ENCODE measurements at regions not wholly inside any gene's neighbourhood (a gene's known extent, or its start where the extent isn't known, plus 50 kb on each side); places are given as distances from the start of the nearest gene placed in this dataset.

- in situ Hi-C loops (cut with HindIII; ENCODE audit: extremely low pct_ligation_motif_present, low pct_unique_long_range_greater_than_20kb) = no loop called here
- Histone ChIP-seq H3K27me3 (ENCODE audit: control insufficient read depth in 1 of 2, insufficient read depth in 2 of 2, low read length in 2 of 2) (no peaks in the 10 kb centered on the region), H3K36me3 (replicated peaks in 1 of 2; ENCODE audit: control insufficient read depth in 1 of 2, insufficient read depth in 2 of 2, low read length in 2 of 2) (no peaks in the 10 kb centered on the region), H3K27ac (ENCODE audit: extremely low read length, insufficient read depth, low read length) (no peak overlapping the region), H3K9ac (ENCODE audit: insufficient read depth, low read depth, low read length) (no peak overlapping the region), H3K4me1 (ENCODE audit: insufficient read depth, low read length) (no peaks in the 10 kb centered on the region), H3K79me2 (ENCODE audit: insufficient read depth, low read length) (no peaks in the 10 kb centered on the region), H3K4me3 (replicated peaks in 1 of 3; ENCODE audit: insufficient read depth in 1 of 3, low read depth in 2 of 3, low read length in 3 of 3) (no peak overlapping the region), H4K20me1 (ENCODE audit: insufficient read depth, low read length) (no peaks in the 10 kb centered on the region), H3K9me3 (ENCODE audit: low read length) (no peaks in the 10 kb centered on the region), H3K4me2 (ENCODE audit: low read depth, low read length) (no peak overlapping the region), H2AFZ (ENCODE audit: low read length) (no peak overlapping the region)
- no TSS peak for BruUV-seq (replicated peaks)
- TF ChIP-seq CREB1 (IDR thresholded peaks at IDR 0.05) = no peak
- no peak for TF ChIP-seq CREB1 (CRISPR knock-in tag; IDR thresholded peaks at IDR 0.05)
- TF ChIP-seq, protein P1, sequence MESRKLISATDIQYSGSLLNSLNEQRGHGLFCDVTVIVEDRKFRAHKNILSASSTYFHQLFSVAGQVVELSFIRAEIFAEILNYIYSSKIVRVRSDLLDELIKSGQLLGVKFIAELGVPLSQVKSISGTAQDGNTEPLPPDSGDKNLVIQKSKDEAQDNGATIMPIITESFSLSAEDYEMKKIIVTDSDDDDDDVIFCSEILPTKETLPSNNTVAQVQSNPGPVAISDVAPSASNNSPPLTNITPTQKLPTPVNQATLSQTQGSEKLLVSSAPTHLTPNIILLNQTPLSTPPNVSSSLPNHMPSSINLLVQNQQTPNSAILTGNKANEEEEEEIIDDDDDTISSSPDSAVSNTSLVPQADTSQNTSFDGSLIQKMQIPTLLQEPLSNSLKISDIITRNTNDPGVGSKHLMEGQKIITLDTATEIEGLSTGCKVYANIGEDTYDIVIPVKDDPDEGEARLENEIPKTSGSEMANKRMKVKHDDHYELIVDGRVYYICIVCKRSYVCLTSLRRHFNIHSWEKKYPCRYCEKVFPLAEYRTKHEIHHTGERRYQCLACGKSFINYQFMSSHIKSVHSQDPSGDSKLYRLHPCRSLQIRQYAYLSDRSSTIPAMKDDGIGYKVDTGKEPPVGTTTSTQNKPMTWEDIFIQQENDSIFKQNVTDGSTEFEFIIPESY (CRISPR knock-in tag; IDR thresholded peaks at IDR 0.05) = no peak
- no peak for TF ChIP-seq ZSCAN12 (CRISPR knock-in tag; IDR thresholded peaks at IDR 0.05)
- no peak for TF ChIP-seq ZNF296 (CRISPR knock-in tag; conservative IDR thresholded peaks at IDR 0.05)
- TF ChIP-seq ZBTB1 (CRISPR knock-in tag; IDR thresholded peaks at IDR 0.05; ENCODE audit: borderline replicate concordance) = no peak
- no peak for TF ChIP-seq ZNF17 (CRISPR knock-in tag; IDR thresholded peaks at IDR 0.05)
- TF ChIP-seq ZNF841 (CRISPR knock-in tag; IDR thresholded peaks at IDR 0.05; ENCODE audit: borderline replicate concordance) = no peak
- TF ChIP-seq ZNF337 (CRISPR knock-in tag; IDR thresholded peaks at IDR 0.05; ENCODE audit: borderline replicate concordance, low read depth) = no peak
- no peak for TF ChIP-seq RORA (CRISPR knock-in tag; IDR thresholded peaks at IDR 0.05)
- no peak for TF ChIP-seq MAFK (conservative IDR thresholded peaks at IDR 0.05 in 1 of 2, IDR thresholded peaks at IDR 0.05 in 1 of 2; ENCODE audit: low read length in 2 of 2)
- TF ChIP-seq AGO1 (IDR thresholded peaks at IDR 0.05; ENCODE audit: low read depth, low read length, poor library complexity, severe bottlenecking) = no peak
- TF ChIP-seq PCBP2 (optimal IDR thresholded peaks at IDR 0.05; ENCODE audit: low read depth, low read length, poor library complexity, severe bottlenecking) = no peak
- TF ChIP-seq ZMYM3 (CRISPR knock-in tag; IDR thresholded peaks at IDR 0.05) = no peak
- TF ChIP-seq CHCHD3 (CRISPR knock-in tag; IDR thresholded peaks at IDR 0.05) = no peak
- TF ChIP-seq HNRNPLL (IDR thresholded peaks at IDR 0.05; ENCODE audit: low read depth, low read length, poor library complexity, severe bottlenecking) = no peak
- TF ChIP-seq ZNF20 (CRISPR knock-in tag; IDR thresholded peaks at IDR 0.05) = no peak
- TF ChIP-seq ZNF556 (CRISPR knock-in tag; IDR thresholded peaks at IDR 0.05; ENCODE audit: borderline replicate concordance) = no peak
- no peak for TF ChIP-seq GTF3A (CRISPR knock-in tag; conservative IDR thresholded peaks at IDR 0.05)
- no peak for TF ChIP-seq KLF11 (CRISPR knock-in tag; IDR thresholded peaks at IDR 0.05)
- CTCF ChIA-PET (ENCODE audit: low intra/inter-chr PET ratio, low total read pairs) = no interaction called here
- WGBS (ENCODE audit: low lambda C conversion rate) = 14% methylated on average over 7 of the region's 7 CpGs
- FAIRE-seq (no peak), ATAC-seq (no peak), DNase-seq (ENCODE audit: low spot score) (no peak)
- POLR2A ChIA-PET = no interaction called here
- intact Hi-C loops (cut with micrococcal nuclease; ENCODE audit: unreplicated experiment) = no loop called here
Observed at GRCh38 chr13:60303166-60303565, 93.9 kb upstream of the TDRD3 start.
